SK-N-MC (cell line): ENCODE measurements at regions not wholly inside any gene's neighbourhood (a gene's known extent, or its start where the extent isn't known, plus 50 kb on each side); places are given as distances from the start of the nearest gene placed in this dataset.

Experiments used
- EZH2 ChIP-seq: fragments of 200-600 bp; sonication (generic); IDR thresholded peaks from one replicate; pipeline ENCODE4 v1.6.1; 2017; ENCODE audit warnings: antibody characterized with exemption
- FOXP2 ChIP-seq: optimal IDR thresholded peaks from 2 replicates; pipeline ENCODE3; 2011; ENCODE audit warnings: mild to moderate bottlenecking, moderate library complexity; ENCODE audit not compliant: insufficient read depth; ENCODE audit errors: extremely low read length, control extremely low read depth
- POLR2AphosphoS5 ChIP-seq: IDR thresholded peaks from 2 replicates; pipeline ENCODE4 v1.6.1; 2012; ENCODE audit warnings: mild to moderate bottlenecking, low read depth, low read length, borderline replicate concordance

DNA sequence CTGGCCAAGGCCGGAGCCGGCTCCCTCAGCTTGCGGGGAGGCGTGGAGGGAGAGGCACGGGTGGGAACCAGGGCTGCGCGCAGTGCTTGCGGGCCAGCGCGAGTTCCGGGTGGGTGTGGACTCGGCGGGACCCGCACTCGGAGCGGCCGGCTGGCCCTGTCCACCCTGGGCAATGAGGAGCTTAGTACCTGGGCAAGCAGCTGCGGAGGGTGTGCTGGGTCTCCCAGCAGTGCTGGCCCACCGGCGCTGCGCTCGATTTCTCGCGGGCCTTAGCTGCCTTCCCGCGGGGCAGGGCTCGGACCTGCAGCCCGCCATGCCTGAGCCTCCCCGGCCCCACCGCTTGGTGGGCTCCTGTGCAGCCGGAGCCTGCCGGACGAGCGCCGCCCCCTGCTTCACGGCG is 91.4 kb upstream of the MAN1A1 start:
- TF ChIP-seq POLR2AphosphoS5 = no peak
- TF ChIP-seq EZH2 = no peak
- no peak for TF ChIP-seq FOXP2
